H9 (cell line): ENCODE measurements at regions not wholly inside any gene's neighbourhood (a gene's known extent, or its start where the extent isn't known, plus 50 kb on each side); places are given as distances from the start of the nearest gene placed in this dataset.

ENCODE experiments used
- DNase-seq: peaks from one replicate; pipeline ENCODE4 v3.0.0-alpha.2; 2017
- H2AFZ ChIP-seq: one replicate; pipeline ENCODE4 v1.6.1; 2013; ENCODE audit warnings: mild to moderate bottlenecking, low read length, control low read depth, moderate library complexity
- H2AK5ac ChIP-seq: 2 replicates; pipeline ENCODE4 v1.6.1; 2013; ENCODE audit warnings: low read length, control low read depth, mixed read lengths; ENCODE audit not compliant: insufficient read length
- H2BK120ac ChIP-seq: one replicate; pipeline ENCODE4 v1.6.1; 2013; ENCODE audit warnings: low read depth, mild to moderate bottlenecking, low read length, control low read depth, inconsistent platforms; ENCODE audit not compliant: poor library complexity, severe bottlenecking
- H2BK12ac ChIP-seq: 2 replicates; pipeline ENCODE4 v1.6.1; 2013; ENCODE audit warnings: low read length, control low read depth, mixed read lengths, low read depth; ENCODE audit not compliant: insufficient read length
- H2BK15ac ChIP-seq: 2 replicates; pipeline ENCODE4 v1.6.1; 2013; ENCODE audit warnings: low read depth, low read length, control low read depth
- H2BK20ac ChIP-seq: one replicate; pipeline ENCODE4 v1.6.1; 2013; ENCODE audit warnings: low read depth, mild to moderate bottlenecking, low read length, control low read depth, inconsistent platforms; ENCODE audit not compliant: poor library complexity, severe bottlenecking
- H2BK5ac ChIP-seq: 2 replicates; pipeline ENCODE4 v1.6.1; 2013; ENCODE audit warnings: low read length, control low read depth, mixed read lengths; ENCODE audit not compliant: insufficient read length
- H3K14ac ChIP-seq: 2 replicates; pipeline ENCODE4 v1.6.1; 2013; ENCODE audit warnings: low read length, control low read depth; ENCODE audit not compliant: insufficient read depth
- H3K18ac ChIP-seq: 2 replicates; pipeline ENCODE4 v1.6.1; 2013; ENCODE audit warnings: low read depth, mild to moderate bottlenecking, mixed read lengths, low read length, control low read depth; ENCODE audit not compliant: insufficient read length
- H3K23ac ChIP-seq: 2 replicates; pipeline ENCODE4 v1.6.1; 2013; ENCODE audit warnings: low read length, control low read depth, mixed read lengths, low read depth; ENCODE audit not compliant: insufficient read length
- H3K23me2 ChIP-seq: 2 replicates; pipeline ENCODE4 v1.6.1; 2013; ENCODE audit warnings: low read depth, mild to moderate bottlenecking, mixed read lengths, low read length, control low read depth; ENCODE audit not compliant: insufficient read length, poor library complexity, severe bottlenecking
- H3K27ac ChIP-seq: 2 replicates; pipeline ENCODE4 v1.5.1; 2013; ENCODE audit warnings: low read length, control low read depth, mixed read lengths, low read depth; ENCODE audit not compliant: insufficient read length
- H3K27me3 ChIP-seq: 2 replicates; pipeline ENCODE4 v1.6.1; 2013; ENCODE audit warnings: low read length, control low read depth, inconsistent platforms; ENCODE audit not compliant: insufficient read depth
- H3K4ac ChIP-seq: 2 replicates; pipeline ENCODE4 v1.6.1; 2013; ENCODE audit warnings: low read depth, mild to moderate bottlenecking, control low read depth, inconsistent platforms, low read length, moderate library complexity
- H3K4me1 ChIP-seq: 2 replicates; pipeline ENCODE4 v1.6.1; 2013; ENCODE audit warnings: low read length, control low read depth, inconsistent platforms; ENCODE audit not compliant: insufficient read depth
- H3K4me2 ChIP-seq: 2 replicates; pipeline ENCODE4 v1.6.1; 2013; ENCODE audit warnings: low read length, control low read depth, mixed read lengths; ENCODE audit not compliant: insufficient read length, insufficient read depth
- H3K56ac ChIP-seq: 2 replicates; pipeline ENCODE4 v1.6.1; 2013; ENCODE audit warnings: low read depth, mild to moderate bottlenecking, mixed read lengths, low read length, control low read depth; ENCODE audit not compliant: insufficient read length
- H3K79me1 ChIP-seq: 2 replicates; pipeline ENCODE4 v1.6.1; 2013; ENCODE audit warnings: low read depth, mild to moderate bottlenecking, moderate library complexity, low read length, control low read depth, inconsistent platforms; ENCODE audit not compliant: insufficient read depth, poor library complexity, severe bottlenecking
- H3K79me2 ChIP-seq: 2 replicates; pipeline ENCODE4 v1.6.1; 2013; ENCODE audit warnings: low read length, control low read depth, inconsistent platforms; ENCODE audit not compliant: insufficient read depth
- H3K9ac ChIP-seq: 2 replicates; pipeline ENCODE4 v1.6.1; 2013; ENCODE audit warnings: low read length, control low read depth, mixed read lengths; ENCODE audit not compliant: insufficient read length; ENCODE audit errors: extremely low read depth
- H3K9me3 ChIP-seq: one replicate; pipeline ENCODE4 v1.6.1; 2013; ENCODE audit warnings: low read depth, low read length, inconsistent platforms; ENCODE audit not compliant: control insufficient read depth
- H3T11ph ChIP-seq: one replicate; pipeline ENCODE4 v1.6.1; 2013; ENCODE audit warnings: mild to moderate bottlenecking, low read length, control low read depth, inconsistent platforms
- H4K20me1 ChIP-seq: one replicate; pipeline ENCODE4 v1.6.1; 2013; ENCODE audit not compliant: control insufficient read depth, insufficient read length, insufficient read depth
- H4K5ac ChIP-seq: 2 replicates; pipeline ENCODE4 v1.6.1; 2013; ENCODE audit warnings: low read depth, mild to moderate bottlenecking, mixed read lengths, low read length, control low read depth; ENCODE audit not compliant: insufficient read length
- H4K8ac ChIP-seq: replicated peaks from 2 replicates; pipeline ENCODE4 v1.6.1; 2013; ENCODE audit warnings: low read length, control low read depth, mixed read lengths, low read depth; ENCODE audit not compliant: insufficient read length
- H4K91ac ChIP-seq: 2 replicates; pipeline ENCODE4 v1.6.1; 2013; ENCODE audit warnings: low read depth, mild to moderate bottlenecking, moderate library complexity, mixed read lengths, low read length, control low read depth; ENCODE audit not compliant: insufficient read length
- H3K27ac Mint-ChIP-seq, 3 experiments: 2 replicates in 2 of 3; 3 replicates in 1 of 3; pipeline ENCODE4 v1.8.0; 2020 to 2021; ENCODE audit warnings: mixed read lengths in 3 of 3, mild to moderate bottlenecking in 1 of 3, moderate library complexity in 1 of 3
- H3K27me3 Mint-ChIP-seq: 2 replicates; pipeline ENCODE4 v1.8.0; 2021; ENCODE audit warnings: low read depth, mild to moderate bottlenecking, moderate library complexity, mixed read lengths
- H3K36me3 Mint-ChIP-seq, 3 experiments: 2 replicates in 2 of 3; 3 replicates in 1 of 3; pipeline ENCODE4 v1.8.0; 2020 to 2021; ENCODE audit warnings: low read depth in 3 of 3, mixed read lengths in 3 of 3; ENCODE audit not compliant: insufficient read depth in 1 of 3
- H3K4me1 Mint-ChIP-seq, 2 experiments: 2 replicates each; pipeline ENCODE4 v1.8.0; 2020; ENCODE audit warnings: mixed read lengths in 2 of 2
- H3K4me3 Mint-ChIP-seq, 2 experiments: 2 replicates in 1 of 2; 3 replicates in 1 of 2; pipeline ENCODE4 v1.8.0; 2020 to 2021; ENCODE audit warnings: mild to moderate bottlenecking in 2 of 2, mixed read lengths in 2 of 2, moderate library complexity in 1 of 2
- H3K9me3 Mint-ChIP-seq, 2 experiments: 2 replicates in 1 of 2; 3 replicates in 1 of 2; pipeline ENCODE4 v1.8.0; 2020; ENCODE audit warnings: mild to moderate bottlenecking in 2 of 2, mixed read lengths in 2 of 2, moderate library complexity in 1 of 2
- WGBS: extraction: QIAGEN DNeasy Blood & Tissue Kit; methylation state at CpG from one replicate; pipeline ENCODE4 v1.1.7; 2013; ENCODE audit warnings: missing lambda C conversion rate, low lambda C conversion rate, mixed read lengths; ENCODE audit not compliant: insufficient read length; ENCODE audit errors: extremely low coverage; 5-methylcytosine and 5-hydroxymethylcytosine counted together
- TF ChIP-seq, protein P1 (sequence below): fragments of 200-600 bp; sonication (generic); conservative IDR thresholded peaks from 3 replicates; pipeline ENCODE4 v1.8.0; 2021; ENCODE audit warnings: antibody characterized with exemption, mild to moderate bottlenecking

DNA sequence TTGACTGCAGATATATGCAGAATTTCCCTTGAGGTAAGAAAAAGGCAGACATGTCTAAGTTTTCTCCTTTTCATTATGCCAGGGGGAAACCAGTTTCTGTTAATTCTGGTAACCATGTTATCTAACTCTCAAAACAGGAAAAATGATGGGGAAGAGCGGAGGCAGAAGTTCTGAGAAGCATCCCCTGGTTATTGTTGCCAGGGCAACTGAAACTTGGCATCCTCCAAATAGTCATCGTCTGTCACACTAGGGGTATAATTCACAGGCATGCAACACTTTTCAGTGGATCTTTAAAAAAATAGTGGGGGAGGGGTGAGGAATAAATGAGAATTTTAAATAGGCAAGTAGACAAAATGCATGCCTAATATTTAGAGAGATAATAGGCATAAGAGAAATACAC lies 715.3 kb upstream of the CXADR start:
- H3K79me2 ChIP-seq, result no peaks in the 10 kb centered on the region

More for the DNA sequence above, 715.3 kb upstream of the CXADR start:
- Histone ChIP-seq H3K9me3 (no peaks in the 10 kb centered on the region), H2BK5ac (no peak overlapping the region), H3K27ac (no peak overlapping the region), H3K14ac (no peak overlapping the region), H2BK120ac (no peak overlapping the region), H3T11ph (no peak overlapping the region), H4K5ac (no peak overlapping the region), H4K8ac (no peak overlapping the region), H3K56ac (no peak overlapping the region), H3K4me2 (no peak overlapping the region), H3K23ac (no peak overlapping the region), H2AFZ (no peak overlapping the region), H2BK20ac (no peak overlapping the region), H2BK12ac (no peak overlapping the region), H3K9ac (no peak overlapping the region), H3K4ac (no peak overlapping the region), H3K23me2 (no peaks in the 10 kb centered on the region), H2AK5ac (no peak overlapping the region), H2BK15ac (no peak overlapping the region), H4K20me1 (no peaks in the 10 kb centered on the region), H3K27me3 (no peaks in the 10 kb centered on the region), H3K79me1 (no peaks in the 10 kb centered on the region), H3K18ac (no peak overlapping the region), H4K91ac (no peak overlapping the region), H3K4me1 (no peaks in the 10 kb centered on the region)
- no peak overlapping the region for H3K4me3 Mint-ChIP-seq
- H3K4me1 Mint-ChIP-seq, result peaks cover 20 to 21% of the 10 kb centered on the region in 2 experiments
- no peaks in the 10 kb centered on the region for H3K9me3 Mint-ChIP-seq
- TF ChIP-seq, protein P1, sequence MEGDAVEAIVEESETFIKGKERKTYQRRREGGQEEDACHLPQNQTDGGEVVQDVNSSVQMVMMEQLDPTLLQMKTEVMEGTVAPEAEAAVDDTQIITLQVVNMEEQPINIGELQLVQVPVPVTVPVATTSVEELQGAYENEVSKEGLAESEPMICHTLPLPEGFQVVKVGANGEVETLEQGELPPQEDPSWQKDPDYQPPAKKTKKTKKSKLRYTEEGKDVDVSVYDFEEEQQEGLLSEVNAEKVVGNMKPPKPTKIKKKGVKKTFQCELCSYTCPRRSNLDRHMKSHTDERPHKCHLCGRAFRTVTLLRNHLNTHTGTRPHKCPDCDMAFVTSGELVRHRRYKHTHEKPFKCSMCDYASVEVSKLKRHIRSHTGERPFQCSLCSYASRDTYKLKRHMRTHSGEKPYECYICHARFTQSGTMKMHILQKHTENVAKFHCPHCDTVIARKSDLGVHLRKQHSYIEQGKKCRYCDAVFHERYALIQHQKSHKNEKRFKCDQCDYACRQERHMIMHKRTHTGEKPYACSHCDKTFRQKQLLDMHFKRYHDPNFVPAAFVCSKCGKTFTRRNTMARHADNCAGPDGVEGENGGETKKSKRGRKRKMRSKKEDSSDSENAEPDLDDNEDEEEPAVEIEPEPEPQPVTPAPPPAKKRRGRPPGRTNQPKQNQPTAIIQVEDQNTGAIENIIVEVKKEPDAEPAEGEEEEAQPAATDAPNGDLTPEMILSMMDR, result no peak
- no peak for DNase-seq
- no peaks in the 10 kb centered on the region for H3K36me3 Mint-ChIP-seq
- no peaks in the 10 kb centered on the region for H3K27me3 Mint-ChIP-seq
- no CpG with 5 or more reads among the region's 2 CpGs for WGBS
- H3K27ac Mint-ChIP-seq, result no peak overlapping the region; a peak in 1 of 7 replicates
